PC-3 (cell line): ENCODE measurements at regions not wholly inside any gene's neighbourhood (a gene's known extent, or its start where the extent isn't known, plus 50 kb on each side); places are given as distances from the start of the nearest gene placed in this dataset.

Experiments
- ATAC-seq: fragments of 200-7000 bp; cut with Tn5 transposase; 2 replicates; pipeline ENCODE4 v1.9.1; 2020; ENCODE audit warnings: mild to moderate bottlenecking, moderate library complexity
- BruUV-seq: library from RNA; stranded (reverse); fragments of 400-500 nt; replicated peaks from 2 replicates; lab custom pipeline; 2021; lab: Mats Ljungman, UMichigan
- CTCF ChIA-PET: fragments of 300-600 bp; sonication (Branson Sonifier 250); formaldehyde crosslinking; loops from one replicate; lab custom pipeline; 2022; ENCODE audit warnings: antibody characterized with exemption; lab: Charles Lee
- POLR2A ChIA-PET: fragments of 300-600 bp; sonication (Branson Sonifier 250); formaldehyde crosslinking; loops from one replicate; lab custom pipeline; 2022; ENCODE audit warnings: antibody characterized with exemption; ENCODE audit not compliant: unreplicated experiment; lab: Charles Lee
- DNase-seq: peaks from one replicate; pipeline ENCODE4 v3.0.0-alpha.2; 2015
- H2AFZ ChIP-seq: fragments of 300-600 bp; sonication (generic); 2 replicates; pipeline ENCODE4 v1.6.0; 2016; ENCODE audit warnings: antibody characterized with exemption, low read length
- H3F3A ChIP-seq: fragments of 300-600 bp; sonication (generic); one replicate; pipeline ENCODE4 v1.6.0; 2017; ENCODE audit warnings: antibody characterized with exemption, low read length, control low read depth, mild to moderate bottlenecking; ENCODE audit not compliant: unreplicated experiment
- H3K27ac ChIP-seq: fragments of 300-600 bp; sonication (generic); 2 replicates; pipeline ENCODE4 v1.5.1; 2016; ENCODE audit warnings: mild to moderate bottlenecking, low read length
- H3K27me3 ChIP-seq: fragments of 300-600 bp; sonication (generic); 2 replicates; pipeline ENCODE4 v1.6.1; 2016; ENCODE audit warnings: low read length, mixed read lengths
- H3K36me3 ChIP-seq: fragments of 300-600 bp; sonication (generic); 2 replicates; pipeline ENCODE4 v1.6.1; 2016; ENCODE audit warnings: low read depth, mixed run types, low read length, mixed read lengths
- H3K4me1 ChIP-seq: fragments of 300-600 bp; sonication (generic); 2 replicates; pipeline ENCODE4 v1.5.1; 2016; ENCODE audit warnings: low read length; ENCODE audit not compliant: insufficient read depth
- H3K4me2 ChIP-seq: fragments of 300-600 bp; sonication (generic); 2 replicates; pipeline ENCODE4 v1.6.0; 2016; ENCODE audit warnings: low read length
- H3K4me3 ChIP-seq: fragments of 300-600 bp; sonication (generic); 2 replicates; pipeline ENCODE4 v1.5.1; 2016; ENCODE audit warnings: mild to moderate bottlenecking, low read length, mixed read lengths
- H3K79me2 ChIP-seq: fragments of 300-600 bp; sonication (generic); 2 replicates; pipeline ENCODE4 v1.6.1; 2017; ENCODE audit warnings: low read length, mixed read lengths
- H3K9ac ChIP-seq: fragments of 300-600 bp; sonication (generic); 2 replicates; pipeline ENCODE4 v1.6.0; 2016; ENCODE audit warnings: mild to moderate bottlenecking, low read length
- H3K9me2 ChIP-seq: fragments of 300-600 bp; sonication (generic); replicated peaks from 2 replicates; pipeline ENCODE4 v1.6.1; 2016; ENCODE audit warnings: mixed run types, low read length, mixed read lengths
- H3K9me3 ChIP-seq: fragments of 300-600 bp; sonication (generic); 2 replicates; pipeline ENCODE4 v1.6.1; 2016; ENCODE audit warnings: low read length, mixed read lengths
- H4K20me1 ChIP-seq: fragments of 300-600 bp; sonication (generic); 2 replicates; pipeline ENCODE4 v1.6.1; 2016; ENCODE audit warnings: low read length, mixed read lengths
- CTCF ChIP-seq: fragments of 300-600 bp; sonication (generic); conservative IDR thresholded peaks from 2 replicates; pipeline ENCODE4 v1.5.1; 2017; ENCODE audit warnings: antibody characterized with exemption, low read depth, mild to moderate bottlenecking, low read length
- EZH2 ChIP-seq: fragments of 300-600 bp; sonication (generic); IDR thresholded peaks from one replicate; pipeline ENCODE4 v1.6.1; 2017; ENCODE audit warnings: antibody characterized with exemption, mild to moderate bottlenecking, low read length; ENCODE audit not compliant: unreplicated experiment
- EZH2phosphoT487 ChIP-seq: fragments of 300-600 bp; sonication (generic); IDR thresholded peaks from 2 replicates; pipeline ENCODE4 v1.6.1; 2018; ENCODE audit warnings: mild to moderate bottlenecking, antibody characterized with exemption, low read length, borderline replicate concordance
- intact Hi-C: fragments of 100-400 bp; cut with micrococcal nuclease; formaldehyde crosslinking; loops from 2 replicates; pipeline ENCODE4 v1.9.0; 2023

GRCh38 chr1:115172270-115172669, 83.0 kb upstream of the TSPAN2 start:
- POLR2A ChIA-PET, result interaction anchor here (0.6 kb wide), 1 partner anchor 199 kb away, joined by 4 read pairs; no protein-coding TSS in a partner anchor

GRCh38 chr1:115170961-115171392, 81.7 kb upstream of the TSPAN2 start:
- no peaks in the 10 kb centered on the region for H3K9me2 ChIP-seq
- H3K36me3 ChIP-seq, result no peaks in the 10 kb centered on the region
- H3K27me3 ChIP-seq, result no peaks in the 10 kb centered on the region
- no peak for DNase-seq
- CTCF ChIA-PET, result no interaction called here
- H3K4me1 ChIP-seq, result peaks cover 39% of the 10 kb centered on the region
- TF ChIP-seq EZH2phosphoT487 (no peak), EZH2 (no peak), CTCF (no peak)
- no peak overlapping the region for H3K9ac ChIP-seq
- no TSS peak for BruUV-seq
- H3K4me2 ChIP-seq, result no peak overlapping the region
- ATAC-seq, result no peak
- intact Hi-C loops, result no loop called here
- H3K27ac ChIP-seq, result no peak overlapping the region
- POLR2A ChIA-PET, result no interaction called here
- no peak overlapping the region for H3K4me3 ChIP-seq
- H2AFZ ChIP-seq, result no peak overlapping the region
- no peaks in the 10 kb centered on the region for H3F3A ChIP-seq
- no peaks in the 10 kb centered on the region for H4K20me1 ChIP-seq
- H3K79me2 ChIP-seq, result no peaks in the 10 kb centered on the region
- no peaks in the 10 kb centered on the region for H3K9me3 ChIP-seq

More at GRCh38 chr1:115172270-115172669, 83.0 kb upstream of the TSPAN2 start:
- Histone ChIP-seq H3K4me3 (no peak overlapping the region), H2AFZ (no peak overlapping the region), H3K9me2 (no peaks in the 10 kb centered on the region), H3K4me2 (no peak overlapping the region), H3K4me1 (peaks cover 29% of the 10 kb centered on the region), H3K9ac (no peak overlapping the region), H3K79me2 (no peaks in the 10 kb centered on the region), H3K27ac (no peak overlapping the region), H3K9me3 (no peaks in the 10 kb centered on the region), H3K27me3 (no peaks in the 10 kb centered on the region), H3F3A (no peaks in the 10 kb centered on the region), H3K36me3 (no peaks in the 10 kb centered on the region), H4K20me1 (no peaks in the 10 kb centered on the region)
- TF ChIP-seq EZH2, result no peak
- no peak for TF ChIP-seq EZH2phosphoT487
- no peak for TF ChIP-seq CTCF
- intact Hi-C loops, result no loop called here
- no TSS peak for BruUV-seq
- ATAC-seq, result no peak
- DNase-seq, result no peak
- CTCF ChIA-PET, result no interaction called here

- Histone ChIP-seq H2AFZ (no peak overlapping the region), H3K9me3 (no peaks in the 10 kb centered on the region), H3K4me3 (no peak overlapping the region), H3K79me2 (no peaks in the 10 kb centered on the region), H3K27ac (no peak overlapping the region), H3K36me3 (no peaks in the 10 kb centered on the region), H3K4me2 (no peak overlapping the region), H3F3A (no peaks in the 10 kb centered on the region), H4K20me1 (no peaks in the 10 kb centered on the region), H3K9ac (no peak overlapping the region), H3K27me3 (no peaks in the 10 kb centered on the region), H3K9me2 (no peaks in the 10 kb centered on the region), H3K4me1 (peaks cover 40% of the 10 kb centered on the region)
- CTCF ChIA-PET, result no interaction called here
- POLR2A ChIA-PET, result no interaction called here
- ATAC-seq (no peak), DNase-seq (no peak)
- TF ChIP-seq CTCF, result no peak
- no peak for TF ChIP-seq EZH2
- TF ChIP-seq EZH2phosphoT487, result no peak
- no TSS peak for BruUV-seq
- intact Hi-C loops, result no loop called here
These were observed 81.1 kb upstream of the TSPAN2 start for GRCh38 chr1:115170377-115170776.
